ENCODE measurements at regions not wholly inside any gene's neighbourhood (a gene's known extent, or its start where the extent isn't known, plus 50 kb on each side); places are given as distances from the start of the nearest gene placed in this dataset.
"Not testable (repeated sequence)": the region's sequence is repeated elsewhere in the genome, so short reads cannot be mapped to it uniquely, and the experiment has no call there.

GRCh38 chr5:121660142-121660541 lies 191.5 kb upstream of the FTMT start (continued):
- TF ChIP-seq ARID4B (CRISPR knock-in tag; IDR thresholded peaks at IDR 0.05), result no peak

GRCh38 chr5:121665542-121665941 lies 186.1 kb upstream of the FTMT start:
- ATAC-seq; CTCF ChIA-PET (ENCODE audit: low intra/inter-chr PET ratio); H3K9me3 ChIP-seq (replicated peaks; ENCODE audit: control insufficient read depth, insufficient read depth, low read depth, low read length); intact Hi-C loops (cut with micrococcal nuclease); POLR2A ChIA-PET; H3K4me2 ChIP-seq (ENCODE audit: insufficient read depth, low read length); H3K9me1 ChIP-seq (ENCODE audit: control insufficient read depth, insufficient read depth, low read length); H3K27ac ChIP-seq (ENCODE audit: extremely low read depth, low read depth, low read length); H3K36me3 ChIP-seq (ENCODE audit: control insufficient read depth, insufficient read depth, low read length); H3K79me2 ChIP-seq (ENCODE audit: control insufficient read depth, insufficient read depth, low read length); in situ Hi-C loops (cut with MboI); H4K20me1 ChIP-seq (replicated peaks; ENCODE audit: control insufficient read depth, insufficient read depth, low read length); DNase-seq (ENCODE audit: extremely low read depth in 1 of 4, low spot score in 3 of 4); H3K4me1 ChIP-seq (replicated peaks in 1 of 2; ENCODE audit: control insufficient read depth in 2 of 2, insufficient read depth in 2 of 2, low read length in 2 of 2); H3K27me3 ChIP-seq (ENCODE audit: control insufficient read depth in 2 of 2, insufficient read depth in 2 of 2, low read length in 2 of 2); H3K4me3 ChIP-seq; H3K9ac ChIP-seq (ENCODE audit: insufficient read depth in 1 of 2, low read depth in 2 of 2, low read length in 2 of 2); BruUV-seq (replicated peaks); H2AFZ ChIP-seq (ENCODE audit: low read depth, low read length); FAIRE-seq: not testable (repeated sequence)
- TF ChIP-seq KDM1A (IDR thresholded peaks at IDR 0.05), result peak in 1 of 2 experiments; percentile 19; a peak in 1 of 4 replicates
- TF ChIP-seq ZNF146 (CRISPR knock-in tag; IDR thresholded peaks at IDR 0.05; ENCODE audit: unreplicated experiment), result peak; percentile 90
- 0 out of 2 replicates have a peak, but pooled peaks have one; percentile 35 for TF ChIP-seq BCOR (IDR thresholded peaks at IDR 0.05)
- 19% methylated on average over 4 of the region's 4 CpGs for WGBS (ENCODE audit: insufficient coverage, low coverage, missing lambda C conversion rate)

All from K562 (cell line).